Tibial nerve (tissue), 4 donors: ENCODE measurements at regions not wholly inside any gene's neighbourhood (a gene's known extent, or its start where the extent isn't known, plus 50 kb on each side); places are given as distances from the start of the nearest gene placed in this dataset.

ENCODE experiments used
- DNase-seq, 2 donors: peaks; one replicate each; pipeline ENCODE4 v3.0.0-alpha.2; 2019; ENCODE audit warnings: low spot score in 2 of 2
- H3K27ac ChIP-seq, 4 donors: fragments of 200-600 bp; sonication (generic) in 3 of 4; one replicate each; pipeline ENCODE4 v1.5.1; 2017 to 2019; ENCODE audit warnings: mild to moderate bottlenecking in 1 of 4
- H3K27me3 ChIP-seq, 2 donors: fragments of 200-600 bp; sonication (generic) in 1 of 2; one replicate each; pipeline versions ENCODE4 v1.5.1 to v1.6.0; 2017 to 2019
- H3K36me3 ChIP-seq, 3 donors: fragments of 200-600 bp; sonication (generic); one replicate each; pipeline ENCODE4 v1.5.1; 2018 to 2019
- H3K4me1 ChIP-seq, 4 donors: fragments of 200-600 bp; sonication (generic) in 3 of 4; one replicate each; pipeline ENCODE4 v1.5.1; 2017 to 2019
- H3K4me3 ChIP-seq, 4 donors: fragments of 200-600 bp; sonication (generic) in 3 of 4; one replicate each; pipeline ENCODE4 v1.5.1; 2017 to 2019; ENCODE audit warnings: mild to moderate bottlenecking in 1 of 4, moderate library complexity in 1 of 4
- H3K9me3 ChIP-seq, 4 donors: fragments of 200-600 bp; sonication (generic) in 3 of 4; one replicate each; pipeline ENCODE4 v1.5.1; 2017 to 2019
- CTCF ChIP-seq, 5 experiments: fragments of 200-600 bp in 3 of 5; fragments of 450-650 bp in 2 of 5; sonication (generic) in 3 of 5; IDR thresholded peaks; one replicate each; pipeline ENCODE4 v1.5.1; 2016 to 2019; ENCODE audit warnings: antibody characterized with exemption in 5 of 5, mild to moderate bottlenecking in 3 of 5, moderate library complexity in 2 of 5
- EP300 ChIP-seq, 2 donors: sonication (generic); formaldehyde crosslinking; IDR thresholded peaks; one replicate each; pipeline ENCODE4 v1.6.1; 2017; ENCODE audit warnings: antibody characterized with exemption in 2 of 2, mild to moderate bottlenecking in 1 of 2
- POLR2A ChIP-seq, 2 donors: fragments of 450-650 bp; IDR thresholded peaks; one replicate each; pipeline ENCODE4 v1.6.1; 2017; ENCODE audit warnings: antibody characterized with exemption in 2 of 2, mild to moderate bottlenecking in 2 of 2, moderate library complexity in 2 of 2
- WGBS, 2 donors: methylation state at CpG; one replicate each; pipeline ENCODE4 v1.1.5; 2018; 5-methylcytosine and 5-hydroxymethylcytosine counted together

GRCh38 chr11:105553025-105553424 is 56.8 kb upstream of the GRIA4 start:
- TF ChIP-seq EP300 (IDR thresholded peaks at IDR 0.05), result no peak
- no peak for TF ChIP-seq POLR2A (IDR thresholded peaks at IDR 0.05)
- no peak for TF ChIP-seq CTCF (IDR thresholded peaks at IDR 0.05)
- no peak for DNase-seq
- H3K36me3 ChIP-seq, result no peaks in the 10 kb centered on the region
- no peaks in the 10 kb centered on the region for H3K9me3 ChIP-seq
- H3K4me1 ChIP-seq, result no peaks in the 10 kb centered on the region
- H3K4me3 ChIP-seq, result no peak overlapping the region
- H3K27ac ChIP-seq, result no peak overlapping the region
- 81 to 85% methylated on average over 4 of the region's 4 CpGs for WGBS, 2 donors
- H3K27me3 ChIP-seq, result no peaks in the 10 kb centered on the region

- 44 to 47% methylated on average over 3 of the region's 3 CpGs for WGBS, 2 donors
- no peak overlapping the region for H3K27ac ChIP-seq
- no peak for DNase-seq
- no peaks in the 10 kb centered on the region for H3K9me3 ChIP-seq
- H3K36me3 ChIP-seq, result no peaks in the 10 kb centered on the region
- H3K4me3 ChIP-seq, result no peak overlapping the region
- no peaks in the 10 kb centered on the region for H3K4me1 ChIP-seq
- TF ChIP-seq EP300 (IDR thresholded peaks at IDR 0.05) (no peak), POLR2A (IDR thresholded peaks at IDR 0.05) (no peak), CTCF (IDR thresholded peaks at IDR 0.05) (no peak)
- no peaks in the 10 kb centered on the region for H3K27me3 ChIP-seq
Measured at GRCh38 chr11:105548359-105548758, 61.5 kb upstream of the GRIA4 start.

GRCh38 chr11:105538588-105538987 is 71.3 kb upstream of the GRIA4 start:
- H3K27ac ChIP-seq, result no peak overlapping the region
- H3K27me3 ChIP-seq, result no peaks in the 10 kb centered on the region
- 85 to 88% methylated on average over 3 of the region's 3 CpGs for WGBS, 2 donors
- DNase-seq, result no peak
- no peaks in the 10 kb centered on the region for H3K36me3 ChIP-seq
- no peaks in the 10 kb centered on the region for H3K4me1 ChIP-seq
- TF ChIP-seq POLR2A (IDR thresholded peaks at IDR 0.05) (no peak), CTCF (IDR thresholded peaks at IDR 0.05) (no peak), EP300 (IDR thresholded peaks at IDR 0.05) (no peak)
- no peak overlapping the region for H3K4me3 ChIP-seq
- no peaks in the 10 kb centered on the region for H3K9me3 ChIP-seq

- TF ChIP-seq EP300 (IDR thresholded peaks at IDR 0.05) (no peak), CTCF (IDR thresholded peaks at IDR 0.05) (no peak), POLR2A (IDR thresholded peaks at IDR 0.05) (no peak)
- Histone ChIP-seq H3K27me3 (no peaks in the 10 kb centered on the region), H3K4me3 (no peak overlapping the region), H3K36me3 (no peaks in the 10 kb centered on the region), H3K27ac (no peak overlapping the region), H3K9me3 (no peaks in the 10 kb centered on the region), H3K4me1 (no peaks in the 10 kb centered on the region)
- DNase-seq, result no peak
- WGBS, 2 donors, result 48 to 50% methylated on average over 2 of the region's 2 CpGs
Measured at GRCh38 chr11:105537531-105537930, 72.3 kb upstream of the GRIA4 start.

- TF ChIP-seq CTCF (IDR thresholded peaks at IDR 0.05) (no peak), EP300 (IDR thresholded peaks at IDR 0.05) (no peak), POLR2A (IDR thresholded peaks at IDR 0.05) (no peak)
- H3K4me3 ChIP-seq, result no peak overlapping the region
- no peak overlapping the region for H3K27ac ChIP-seq
- H3K4me1 ChIP-seq, result no peaks in the 10 kb centered on the region
- no peaks in the 10 kb centered on the region for H3K36me3 ChIP-seq
- DNase-seq, result no peak
- H3K27me3 ChIP-seq, result no peaks in the 10 kb centered on the region
- peaks cover 0 to 5% (median 0%) of the 10 kb centered on the region in 4 donors for H3K9me3 ChIP-seq
- 48 to 56% methylated on average over 3 of the region's 3 CpGs for WGBS, 2 donors
Measured at GRCh38 chr11:105524286-105524685, 85.6 kb upstream of the GRIA4 start.
